Activated CD4-positive, alpha-beta T cell treated with anti-CD3 and anti-CD28 coated beads for 36 hours (primary cell): ENCODE measurements at regions not wholly inside any gene's neighbourhood (a gene's known extent, or its start where the extent isn't known, plus 50 kb on each side); places are given as distances from the start of the nearest gene placed in this dataset.

Source experiments
- ATAC-seq: fragments of 200-7000 bp; cut with Tn5 transposase; one replicate; pipeline ENCODE4 v1.10.0; 2021; ENCODE audit warnings: mild to moderate bottlenecking, moderate library complexity
- CTCF ChIA-PET: fragments of 350-600 bp; sonication (Branson Sonifier 250); formaldehyde crosslinking; loops from one replicate; lab custom pipeline; 2021; ENCODE audit warnings: antibody characterized with exemption; lab: Charles Lee
- POLR2A ChIA-PET: fragments of 350-600 bp; sonication (Branson Sonifier 250); formaldehyde crosslinking; loops from one replicate; lab custom pipeline; 2021; ENCODE audit warnings: antibody characterized with exemption, inconsistent platforms; lab: Charles Lee
- DNase-seq: peaks from one replicate; pipeline ENCODE4 v3.0.0-alpha.2; 2020
- H3K27ac Mint-ChIP-seq: one replicate; pipeline ENCODE4 v1.8.0; 2021; ENCODE audit warnings: mixed read lengths
- H3K27me3 Mint-ChIP-seq: one replicate; pipeline ENCODE4 v1.8.0; 2021; ENCODE audit warnings: mixed read lengths
- H3K36me3 Mint-ChIP-seq: one replicate; pipeline ENCODE4 v1.8.0; 2021; ENCODE audit warnings: low read depth, mixed read lengths
- H3K4me1 Mint-ChIP-seq: one replicate; pipeline ENCODE4 v1.8.0; 2021; ENCODE audit warnings: mixed read lengths
- H3K4me3 Mint-ChIP-seq: one replicate; pipeline ENCODE4 v1.8.0; 2021; ENCODE audit warnings: mild to moderate bottlenecking, moderate library complexity, mixed read lengths
- H3K9me3 Mint-ChIP-seq: one replicate; pipeline ENCODE4 v1.8.0; 2021; ENCODE audit warnings: low read depth, mixed read lengths
- intact Hi-C, 2 experiments: fragments of 100-400 bp; cut with DNase I in 1 of 2; cut with micrococcal nuclease in 1 of 2; formaldehyde crosslinking; loops; one replicate each; pipeline versions ENCODE4 v1.14.2 to v1.15.1; 2022 to 2024; cut with DNase I, micrococcal nuclease

DNA sequence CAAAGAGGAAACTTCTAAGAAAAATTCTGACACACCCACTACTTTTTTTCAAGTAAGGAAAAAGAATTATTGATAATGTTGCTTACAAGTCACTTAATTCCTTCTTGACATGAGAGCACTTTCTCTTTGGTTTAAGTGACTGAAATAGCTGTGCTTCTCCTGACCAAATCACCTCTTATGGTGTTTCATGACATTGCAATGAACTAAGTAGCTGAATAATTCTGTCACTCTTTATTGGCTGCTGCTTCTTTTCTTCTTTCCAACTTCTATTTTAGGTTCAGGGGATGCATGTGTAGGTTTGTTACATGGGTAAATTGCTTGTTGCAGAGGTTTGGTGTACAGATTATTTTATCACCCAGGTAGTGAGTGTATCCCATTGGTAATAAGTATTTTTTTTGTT, 447.6 kb upstream of the NETO1 start:
- POLR2A ChIA-PET, result interaction anchor here (0.7 kb wide), 1 partner anchor 16 kb away, joined by 3 read pairs; no protein-coding TSS in a partner anchor
- Mint-ChIP-seq H3K36me3 (no peaks in the 10 kb centered on the region), H3K4me1 (no peaks in the 10 kb centered on the region), H3K4me3 (no peak overlapping the region), H3K9me3 (no peaks in the 10 kb centered on the region), H3K27ac (no peak overlapping the region), H3K27me3 (no peaks in the 10 kb centered on the region)
- DNase-seq, result no peak
- CTCF ChIA-PET, result no interaction called here
- intact Hi-C loops, result no loop called here
- no peak for ATAC-seq

DNA sequence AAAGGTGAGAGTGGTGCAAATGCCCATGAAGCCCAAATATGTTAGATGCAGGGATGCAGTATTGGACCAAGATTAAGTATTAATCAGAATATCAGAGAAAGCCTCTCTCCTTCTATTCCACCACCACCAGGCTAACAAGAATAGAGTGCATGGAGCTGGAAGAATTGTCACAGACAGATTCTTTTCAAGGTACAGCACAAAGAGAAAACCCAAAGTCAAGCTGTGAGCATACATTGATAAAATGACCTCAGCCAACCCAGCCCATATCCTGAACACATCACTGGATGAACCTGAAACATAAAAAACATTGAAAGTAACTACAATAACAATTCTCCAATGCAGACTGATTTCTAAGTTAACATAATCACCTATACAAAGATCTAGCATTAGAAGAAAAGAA, 445.7 kb upstream of the NETO1 start:
- no peak for ATAC-seq
- Mint-ChIP-seq H3K9me3 (no peaks in the 10 kb centered on the region), H3K27me3 (no peaks in the 10 kb centered on the region), H3K4me1 (no peaks in the 10 kb centered on the region), H3K27ac (no peak overlapping the region), H3K4me3 (no peak overlapping the region), H3K36me3 (no peaks in the 10 kb centered on the region)
- ChIA-PET CTCF (no interaction called here), POLR2A (no interaction called here)
- intact Hi-C loops, result no loop called here
- no peak for DNase-seq

DNA sequence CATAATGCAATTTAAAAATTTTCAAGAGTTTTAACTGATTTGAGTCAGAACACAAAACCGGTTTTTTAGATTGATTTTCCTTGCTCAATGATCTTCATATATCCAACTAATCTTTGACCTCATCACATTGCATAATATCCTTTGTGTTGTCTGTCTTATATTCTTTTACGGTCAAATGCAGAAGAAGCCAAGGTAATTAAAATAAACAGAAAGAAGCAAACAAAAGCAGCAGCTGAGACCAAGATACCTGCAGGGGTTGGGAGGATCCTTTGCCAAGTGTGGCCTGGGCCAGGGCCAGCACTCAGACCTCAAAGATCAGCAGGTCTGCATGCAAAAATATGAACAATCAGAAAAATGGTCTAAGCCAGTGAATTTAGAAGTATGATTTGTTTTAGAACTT, 428.9 kb upstream of the NETO1 start:
- peaks cover 2% of the 10 kb centered on the region for H3K9me3 Mint-ChIP-seq
- no peak overlapping the region for H3K27ac Mint-ChIP-seq
- no peaks in the 10 kb centered on the region for H3K36me3 Mint-ChIP-seq
- no peaks in the 10 kb centered on the region for H3K27me3 Mint-ChIP-seq
- no peak overlapping the region for H3K4me3 Mint-ChIP-seq
- intact Hi-C loops, result no loop called here
- CTCF ChIA-PET, result no interaction called here
- DNase-seq (no peak), ATAC-seq (no peak)
- POLR2A ChIA-PET, result no interaction called here
- H3K4me1 Mint-ChIP-seq, result no peaks in the 10 kb centered on the region

DNA sequence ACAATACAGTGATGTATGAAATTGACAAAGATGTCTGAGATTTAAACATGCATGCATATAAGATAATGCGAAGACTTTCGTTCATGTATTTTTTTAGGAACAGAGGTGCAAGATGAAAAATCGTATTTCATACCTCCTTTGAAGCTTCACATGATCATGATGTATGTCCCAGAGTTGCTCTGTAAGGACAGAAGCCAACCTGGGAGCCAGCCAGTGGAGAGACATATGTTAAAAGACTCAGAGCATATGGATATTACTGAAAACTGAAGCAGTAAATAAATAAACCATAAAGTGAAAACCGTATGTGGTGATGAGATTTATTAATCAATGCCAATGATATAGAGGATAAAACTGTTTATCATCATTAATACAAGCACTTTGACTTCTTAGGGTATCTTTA, 424.4 kb upstream of the NETO1 start:
- Mint-ChIP-seq H3K36me3 (no peaks in the 10 kb centered on the region), H3K27me3 (no peaks in the 10 kb centered on the region), H3K9me3 (peaks cover 2% of the 10 kb centered on the region), H3K4me3 (no peak overlapping the region), H3K27ac (no peak overlapping the region), H3K4me1 (no peaks in the 10 kb centered on the region)
- intact Hi-C loops, result no loop called here
- ChIA-PET CTCF (no interaction called here), POLR2A (no interaction called here)
- ATAC-seq, result no peak
- no peak for DNase-seq

DNA sequence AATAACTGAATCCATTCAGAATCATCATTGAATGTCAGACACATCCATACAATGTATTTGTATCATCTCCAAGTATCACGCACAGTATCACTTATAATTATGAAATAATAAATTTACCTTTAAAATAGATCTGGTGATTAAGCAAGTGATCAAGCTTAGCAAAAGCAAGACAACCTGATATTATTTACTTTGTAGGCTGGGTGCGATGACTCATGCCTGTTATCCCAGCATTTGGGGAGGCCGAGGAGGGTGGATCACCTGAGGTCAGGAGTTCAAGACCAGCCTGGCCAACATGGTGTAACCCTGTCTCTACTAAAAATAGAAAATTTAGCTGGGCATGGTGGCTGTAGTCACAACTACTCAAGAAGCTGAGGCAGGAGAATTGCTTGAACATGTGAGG, 421.0 kb upstream of the NETO1 start:
- ChIA-PET POLR2A (no interaction called here), CTCF (no interaction called here)
- no peaks in the 10 kb centered on the region for H3K27me3 Mint-ChIP-seq
- peaks cover 2% of the 10 kb centered on the region for H3K9me3 Mint-ChIP-seq
- no peak for DNase-seq
- intact Hi-C loops, result no loop called here
- ATAC-seq, result no peak
- H3K27ac Mint-ChIP-seq, result no peak overlapping the region
- no peaks in the 10 kb centered on the region for H3K4me1 Mint-ChIP-seq
- H3K36me3 Mint-ChIP-seq, result no peaks in the 10 kb centered on the region
- H3K4me3 Mint-ChIP-seq, result no peak overlapping the region

DNA sequence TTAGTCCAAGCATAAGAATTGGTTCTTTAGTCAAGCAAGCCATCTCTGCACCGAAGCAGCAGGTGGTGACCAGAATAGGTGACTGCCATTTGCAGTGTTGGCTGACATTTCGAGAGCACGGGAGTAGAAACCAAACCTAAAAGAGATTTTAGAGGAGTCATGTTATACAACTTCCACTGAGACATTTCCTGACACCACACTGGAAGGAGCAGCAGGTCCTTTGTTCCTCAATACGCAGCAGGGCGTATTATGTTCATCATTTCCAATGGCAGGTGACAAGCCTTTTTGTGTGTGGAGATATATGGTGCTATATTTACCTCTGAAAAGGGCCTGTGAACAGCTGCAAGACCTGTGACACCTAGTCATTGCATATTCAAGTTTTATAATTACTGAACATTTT, 418.8 kb upstream of the NETO1 start:
- DNase-seq, result no peak
- Mint-ChIP-seq H3K36me3 (no peaks in the 10 kb centered on the region), H3K9me3 (peaks cover 2% of the 10 kb centered on the region), H3K27ac (no peak overlapping the region), H3K27me3 (no peaks in the 10 kb centered on the region), H3K4me3 (no peak overlapping the region), H3K4me1 (no peaks in the 10 kb centered on the region)
- CTCF ChIA-PET, result no interaction called here
- intact Hi-C loops, result no loop called here
- POLR2A ChIA-PET, result no interaction called here
- no peak for ATAC-seq

DNA sequence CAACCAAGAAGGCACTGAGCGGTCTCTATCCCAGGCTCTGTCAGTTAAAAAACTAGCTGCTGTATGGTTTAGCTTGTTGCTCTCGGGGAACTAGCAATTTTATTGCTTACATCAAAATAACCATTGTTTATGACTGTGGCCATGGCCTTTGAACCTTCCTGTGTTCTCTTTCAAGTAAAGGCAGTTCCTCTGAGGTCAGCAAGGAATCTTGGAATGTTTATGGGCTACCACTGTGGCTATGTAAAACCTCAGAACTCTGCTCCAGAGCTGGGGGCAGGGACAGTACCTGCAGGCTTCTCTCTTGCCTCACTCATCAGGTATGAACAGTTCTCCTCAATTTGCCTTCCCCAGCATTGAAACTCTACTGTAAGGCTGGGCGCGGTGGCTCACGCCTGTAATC, 416.0 kb upstream of the NETO1 start:
- DNase-seq, result no peak
- POLR2A ChIA-PET, result no interaction called here

DNA sequence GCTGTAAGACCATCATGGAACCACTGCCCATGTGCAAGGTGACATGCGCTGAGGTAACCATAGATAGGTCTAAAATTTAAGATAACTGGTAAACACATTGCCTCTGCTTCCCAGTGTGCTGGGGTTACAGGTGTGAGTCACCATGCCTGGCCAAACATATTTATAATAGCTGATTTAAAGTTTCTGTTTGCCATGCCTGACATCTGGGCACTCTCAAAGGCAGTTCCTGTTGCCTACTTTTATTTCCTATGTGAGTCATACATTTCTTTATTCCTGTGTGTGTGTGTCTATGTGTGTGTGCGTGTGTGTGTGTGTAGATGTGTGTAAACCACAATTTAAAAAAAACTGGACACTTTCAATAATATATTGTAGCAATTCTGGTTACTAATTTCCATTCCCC, 415.2 kb upstream of the NETO1 start:
- intact Hi-C loops, result no loop called here
- no peaks in the 10 kb centered on the region for H3K4me1 Mint-ChIP-seq
- POLR2A ChIA-PET, result no interaction called here
- DNase-seq (no peak), ATAC-seq (no peak)
- H3K27ac Mint-ChIP-seq, result no peak overlapping the region
- no peaks in the 10 kb centered on the region for H3K27me3 Mint-ChIP-seq
- no peak overlapping the region for H3K4me3 Mint-ChIP-seq
- no peaks in the 10 kb centered on the region for H3K36me3 Mint-ChIP-seq
- peaks cover 5% of the 10 kb centered on the region for H3K9me3 Mint-ChIP-seq
- CTCF ChIA-PET, result no interaction called here

More for the DNA sequence above, 416.0 kb upstream of the NETO1 start:
- CTCF ChIA-PET, result no interaction called here
- H3K27ac Mint-ChIP-seq, result no peak overlapping the region
- no peaks in the 10 kb centered on the region for H3K27me3 Mint-ChIP-seq
- H3K4me1 Mint-ChIP-seq, result no peaks in the 10 kb centered on the region
- no peak for ATAC-seq
- intact Hi-C loops, result no loop called here
- no peaks in the 10 kb centered on the region for H3K36me3 Mint-ChIP-seq
- no peak overlapping the region for H3K4me3 Mint-ChIP-seq
- H3K9me3 Mint-ChIP-seq, result peaks cover 5% of the 10 kb centered on the region

DNA sequence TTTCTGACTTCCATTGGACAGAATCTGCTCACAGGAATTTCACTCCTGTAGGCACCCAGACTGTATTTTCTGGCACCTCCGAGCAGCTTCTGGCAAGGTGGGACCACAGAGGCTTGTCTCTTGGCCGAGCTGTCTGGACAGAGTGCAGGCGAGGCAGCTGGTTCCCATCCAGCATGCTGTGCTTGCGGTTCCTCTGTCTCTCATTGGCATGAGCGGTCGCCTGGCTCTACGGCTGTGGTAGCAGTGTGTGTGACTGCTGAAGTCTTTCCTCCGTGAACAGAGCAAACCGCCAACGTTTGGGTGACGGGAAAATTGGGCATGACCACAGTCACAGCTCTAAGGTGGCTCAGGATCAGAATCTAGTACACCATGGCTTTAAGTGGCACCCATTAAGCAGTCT, 411.7 kb upstream of the NETO1 start:
- Mint-ChIP-seq H3K27ac (no peak overlapping the region), H3K9me3 (peaks cover 5% of the 10 kb centered on the region), H3K27me3 (no peaks in the 10 kb centered on the region), H3K36me3 (no peaks in the 10 kb centered on the region), H3K4me3 (no peak overlapping the region), H3K4me1 (no peaks in the 10 kb centered on the region)
- ChIA-PET POLR2A (no interaction called here), CTCF (no interaction called here)
- intact Hi-C loops, result no loop called here
- DNase-seq (no peak), ATAC-seq (no peak)

DNA sequence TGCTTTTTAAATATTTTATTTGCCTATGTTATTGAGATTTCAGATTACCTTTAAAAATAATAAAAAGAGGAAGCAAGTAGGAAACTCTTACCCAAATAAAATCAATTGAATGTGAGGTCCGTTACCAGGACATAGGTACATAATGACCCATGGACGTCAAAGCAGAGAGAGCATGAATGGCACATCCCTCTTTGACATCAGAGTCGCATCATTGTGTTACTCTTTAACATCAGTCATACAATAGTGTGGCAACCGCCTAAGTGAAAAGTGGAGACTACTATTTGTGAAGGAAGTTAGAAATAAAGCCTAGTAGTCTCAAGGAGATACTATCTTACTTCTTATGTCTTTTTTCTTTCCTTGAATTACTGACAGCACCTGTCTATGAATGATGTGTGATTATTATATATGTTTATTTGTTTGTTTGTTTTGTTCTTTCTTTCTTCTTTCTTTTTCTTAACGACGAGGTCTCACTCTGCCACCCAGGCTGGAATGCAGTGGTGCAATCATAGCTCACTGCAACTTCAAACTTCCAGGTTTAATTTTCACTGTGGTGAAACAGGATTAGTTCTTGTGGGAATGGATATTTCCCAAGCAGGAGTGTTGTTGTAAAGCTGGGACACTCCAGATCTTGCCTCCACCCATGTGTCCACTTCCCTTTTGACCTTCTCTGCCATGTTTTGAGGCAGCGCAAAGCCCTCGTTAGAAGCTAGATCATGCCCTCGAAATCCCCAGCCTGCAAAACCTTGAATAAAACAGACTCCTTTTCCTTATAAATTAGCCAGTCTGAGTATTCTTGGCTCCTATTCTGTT, 407.2 kb upstream of the NETO1 start:
- intact Hi-C loops, result no loop called here
- CTCF ChIA-PET, result no interaction called here
- Mint-ChIP-seq H3K36me3 (no peaks in the 10 kb centered on the region), H3K4me1 (no peaks in the 10 kb centered on the region), H3K4me3 (no peak overlapping the region), H3K9me3 (peaks cover 6% of the 10 kb centered on the region), H3K27me3 (no peaks in the 10 kb centered on the region), H3K27ac (no peak overlapping the region)
- POLR2A ChIA-PET, result no interaction called here
- DNase-seq (no peak), ATAC-seq (no peak)

DNA sequence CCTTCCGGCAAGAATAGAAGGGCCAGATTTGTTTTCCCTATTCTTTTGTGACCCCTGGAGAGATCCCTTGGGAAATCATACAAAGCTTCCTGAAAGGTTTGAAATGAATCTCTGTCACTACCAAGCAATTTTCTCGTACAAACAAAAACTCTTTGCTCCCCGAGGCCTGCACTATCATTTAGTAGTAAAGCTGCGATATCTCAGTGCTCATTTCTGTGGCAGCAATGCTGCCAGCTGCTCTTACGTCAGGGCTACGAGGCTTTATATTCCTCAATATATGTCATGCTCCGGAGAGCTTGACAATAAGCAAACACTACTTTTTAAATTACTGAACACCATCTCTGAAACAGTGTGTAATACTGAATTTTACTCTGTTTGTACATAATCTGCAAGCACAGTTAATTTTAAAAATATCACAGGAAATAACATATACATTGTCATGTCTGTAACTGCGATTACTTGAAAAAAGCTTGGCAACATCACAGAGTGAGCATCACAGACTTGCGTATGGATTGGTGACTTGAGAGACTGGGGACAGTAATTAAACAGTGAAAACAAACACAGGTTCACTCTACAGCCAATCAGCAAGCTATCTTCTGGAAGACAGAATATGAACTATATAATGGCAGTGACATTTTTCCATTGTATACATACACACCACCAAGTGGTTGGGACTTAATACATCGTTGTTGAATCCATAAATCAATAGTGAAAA, 403.3 kb upstream of the NETO1 start:
- POLR2A ChIA-PET, result no interaction called here
- Mint-ChIP-seq H3K27ac (no peak overlapping the region), H3K4me1 (no peaks in the 10 kb centered on the region), H3K27me3 (no peaks in the 10 kb centered on the region), H3K36me3 (no peaks in the 10 kb centered on the region), H3K4me3 (no peak overlapping the region), H3K9me3 (peaks cover 4% of the 10 kb centered on the region)
- intact Hi-C loops, result no loop called here
- CTCF ChIA-PET, result no interaction called here
- DNase-seq (no peak), ATAC-seq (no peak)

DNA sequence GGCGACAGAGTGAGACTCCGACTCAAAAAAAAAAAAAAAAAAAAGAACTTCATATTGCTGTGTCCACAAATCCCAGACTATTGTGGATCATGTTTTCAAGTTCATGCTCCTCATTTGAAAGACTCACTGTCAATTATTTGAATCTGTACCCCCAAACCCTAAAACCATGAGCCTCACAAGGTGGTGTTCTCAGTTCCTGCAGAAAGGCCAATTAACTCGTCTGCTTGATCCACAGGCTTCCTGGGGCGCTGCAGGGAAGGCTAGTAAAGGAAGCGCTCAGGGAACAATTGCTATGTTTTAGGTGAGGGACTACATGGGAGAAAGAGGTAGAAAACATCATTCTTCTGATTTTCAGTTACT, 396.8 kb upstream of the NETO1 start:
- Mint-ChIP-seq H3K4me3 (no peak overlapping the region), H3K27ac (no peak overlapping the region), H3K4me1 (no peaks in the 10 kb centered on the region), H3K27me3 (no peaks in the 10 kb centered on the region), H3K9me3 (peaks cover 2% of the 10 kb centered on the region), H3K36me3 (no peaks in the 10 kb centered on the region)
- ChIA-PET CTCF (no interaction called here), POLR2A (no interaction called here)
- intact Hi-C loops, result no loop called here
- DNase-seq, result no peak
- ATAC-seq, result no peak
